Esophagus muscularis mucosa (tissue), 4 donors: ENCODE measurements at regions not wholly inside any gene's neighbourhood (a gene's known extent, or its start where the extent isn't known, plus 50 kb on each side); places are given as distances from the start of the nearest gene placed in this dataset.
A peak's percentile ranks its signal among the peaks of the same experiment; 100 is the strongest.

ENCODE experiments used
- DNase-seq: peaks from one replicate; pipeline ENCODE4 v3.0.0-alpha.2; 2017; ENCODE audit errors: extremely low spot score
- H3K27ac ChIP-seq, 4 donors: fragments of 200-600 bp; sonication (generic); replicated peaks in 1 of 4; 1 replicate in 3 of 4; 2 replicates in 1 of 4; pipeline ENCODE4 v1.5.1; 2016 to 2019; ENCODE audit warnings: mild to moderate bottlenecking in 1 of 4
- H3K27me3 ChIP-seq, 4 donors: fragments of 200-600 bp; sonication (generic); one replicate each; pipeline versions ENCODE4 v1.5.1 to v1.6.0; 2016 to 2019
- H3K36me3 ChIP-seq, 4 donors: fragments of 200-600 bp; sonication (generic); one replicate each; pipeline ENCODE4 v1.5.1; 2016 to 2019
- H3K4me1 ChIP-seq, 4 donors: fragments of 200-600 bp; sonication (generic); one replicate each; pipeline ENCODE4 v1.5.1; 2016 to 2019
- H3K4me3 ChIP-seq, 4 donors: fragments of 200-600 bp; sonication (generic); 1 replicate in 2 of 4; 2 replicates in 2 of 4; pipeline ENCODE4 v1.5.1; 2016 to 2019; ENCODE audit warnings: mild to moderate bottlenecking in 4 of 4, moderate library complexity in 1 of 4
- H3K9me3 ChIP-seq, 4 donors: fragments of 200-600 bp; sonication (generic); 1 replicate in 3 of 4; 2 replicates in 1 of 4; pipeline ENCODE4 v1.5.1; 2016 to 2019
- EP300 ChIP-seq: sonication (generic); formaldehyde crosslinking; IDR thresholded peaks from one replicate; pipeline ENCODE4 v1.6.1; 2017; ENCODE audit warnings: antibody characterized with exemption
- POLR2A ChIP-seq: fragments of 450-650 bp; IDR thresholded peaks from one replicate; pipeline ENCODE4 v1.6.1; 2017; ENCODE audit warnings: antibody characterized with exemption, moderate library complexity, mild to moderate bottlenecking, low read depth
- POLR2AphosphoS5 ChIP-seq, 2 donors: sonication (generic); formaldehyde crosslinking; IDR thresholded peaks; one replicate each; pipeline ENCODE4 v1.6.1; 2017; ENCODE audit warnings: antibody characterized with exemption in 2 of 2
- WGBS: methylation state at CpG from one replicate; pipeline ENCODE4 v1.1.5; 2018; 5-methylcytosine and 5-hydroxymethylcytosine counted together
- intact Hi-C: fragments of 100-400 bp; cut with DNase I; formaldehyde crosslinking; loops from one replicate; pipeline ENCODE4 v1.15.1; 2023
- TF ChIP-seq, protein P1 (sequence below), 3 experiments: fragments of 200-600 bp in 2 of 3; fragments of 450-650 bp in 1 of 3; sonication (generic) in 2 of 3; IDR thresholded peaks; one replicate each; pipeline ENCODE4 v1.5.1; 2017 to 2019; ENCODE audit warnings: antibody characterized with exemption in 3 of 3, mild to moderate bottlenecking in 2 of 3, moderate library complexity in 1 of 3

DNA sequence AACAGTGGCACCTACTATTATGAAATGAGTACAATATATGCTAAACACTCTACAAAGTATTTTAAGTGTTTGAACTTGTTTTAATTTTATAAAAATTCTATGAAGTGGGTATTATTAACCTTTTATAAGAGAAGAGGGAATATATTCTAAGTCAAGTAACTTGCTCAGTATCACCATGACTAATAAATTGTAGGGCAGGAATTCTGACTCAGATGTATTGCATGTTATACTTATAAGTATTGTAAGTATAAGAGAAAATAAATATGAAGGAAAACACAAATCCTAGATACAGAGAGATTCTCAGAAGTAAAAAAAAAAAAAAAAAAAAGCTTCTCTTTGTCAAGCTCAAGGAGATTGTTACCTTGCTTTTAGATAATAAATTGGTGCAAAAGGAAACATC lies 893.2 kb downstream of the SLC16A7 start:
- Histone ChIP-seq H3K36me3 (no peaks in the 10 kb centered on the region), H3K27me3 (no peaks in the 10 kb centered on the region), H3K4me3 (no peak overlapping the region), H3K9me3 (no peaks in the 10 kb centered on the region), H3K27ac (no peak overlapping the region), H3K4me1 (no peaks in the 10 kb centered on the region)
- no peak for TF ChIP-seq POLR2A
- TF ChIP-seq EP300: no peak
- no peak for TF ChIP-seq POLR2AphosphoS5 (IDR thresholded peaks at IDR 0.05)
- TF ChIP-seq, protein P1, sequence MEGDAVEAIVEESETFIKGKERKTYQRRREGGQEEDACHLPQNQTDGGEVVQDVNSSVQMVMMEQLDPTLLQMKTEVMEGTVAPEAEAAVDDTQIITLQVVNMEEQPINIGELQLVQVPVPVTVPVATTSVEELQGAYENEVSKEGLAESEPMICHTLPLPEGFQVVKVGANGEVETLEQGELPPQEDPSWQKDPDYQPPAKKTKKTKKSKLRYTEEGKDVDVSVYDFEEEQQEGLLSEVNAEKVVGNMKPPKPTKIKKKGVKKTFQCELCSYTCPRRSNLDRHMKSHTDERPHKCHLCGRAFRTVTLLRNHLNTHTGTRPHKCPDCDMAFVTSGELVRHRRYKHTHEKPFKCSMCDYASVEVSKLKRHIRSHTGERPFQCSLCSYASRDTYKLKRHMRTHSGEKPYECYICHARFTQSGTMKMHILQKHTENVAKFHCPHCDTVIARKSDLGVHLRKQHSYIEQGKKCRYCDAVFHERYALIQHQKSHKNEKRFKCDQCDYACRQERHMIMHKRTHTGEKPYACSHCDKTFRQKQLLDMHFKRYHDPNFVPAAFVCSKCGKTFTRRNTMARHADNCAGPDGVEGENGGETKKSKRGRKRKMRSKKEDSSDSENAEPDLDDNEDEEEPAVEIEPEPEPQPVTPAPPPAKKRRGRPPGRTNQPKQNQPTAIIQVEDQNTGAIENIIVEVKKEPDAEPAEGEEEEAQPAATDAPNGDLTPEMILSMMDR (IDR thresholded peaks at IDR 0.05): no peak
- no peak for DNase-seq
- intact Hi-C loops: no loop called here

DNA sequence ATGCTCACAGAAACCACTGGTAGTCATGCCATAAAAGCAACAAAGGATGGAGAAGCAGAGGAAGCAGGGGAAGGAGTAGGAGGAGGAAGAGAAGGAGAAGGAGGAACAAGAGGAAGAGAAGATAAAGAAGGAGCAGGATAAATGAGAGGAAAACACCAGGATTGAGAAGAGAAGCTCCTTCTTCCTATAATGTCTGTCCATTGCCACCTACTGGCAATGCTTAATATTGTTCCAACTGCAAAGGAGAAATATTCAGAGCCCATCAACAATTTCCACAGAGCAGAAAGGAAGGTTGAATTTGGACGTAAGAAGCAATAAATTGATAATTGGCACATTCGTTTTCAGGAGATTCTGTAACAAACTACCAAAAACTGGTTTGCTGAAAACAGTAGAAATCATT lies 898.4 kb downstream of the SLC16A7 start:
- WGBS: 32% methylated on average over 2 of the region's 2 CpGs
- intact Hi-C loops: no loop called here
- no peaks in the 10 kb centered on the region for H3K27me3 ChIP-seq
- no peak for DNase-seq
- TF ChIP-seq EP300: no peak
- TF ChIP-seq, protein P1 (IDR thresholded peaks at IDR 0.05): peak; percentile 18 to 49 (median 42)
- H3K9me3 ChIP-seq: no peaks in the 10 kb centered on the region
- no peak overlapping the region for H3K27ac ChIP-seq
- no peaks in the 10 kb centered on the region for H3K4me1 ChIP-seq
- no peaks in the 10 kb centered on the region for H3K36me3 ChIP-seq
- no peak overlapping the region for H3K4me3 ChIP-seq

DNA sequence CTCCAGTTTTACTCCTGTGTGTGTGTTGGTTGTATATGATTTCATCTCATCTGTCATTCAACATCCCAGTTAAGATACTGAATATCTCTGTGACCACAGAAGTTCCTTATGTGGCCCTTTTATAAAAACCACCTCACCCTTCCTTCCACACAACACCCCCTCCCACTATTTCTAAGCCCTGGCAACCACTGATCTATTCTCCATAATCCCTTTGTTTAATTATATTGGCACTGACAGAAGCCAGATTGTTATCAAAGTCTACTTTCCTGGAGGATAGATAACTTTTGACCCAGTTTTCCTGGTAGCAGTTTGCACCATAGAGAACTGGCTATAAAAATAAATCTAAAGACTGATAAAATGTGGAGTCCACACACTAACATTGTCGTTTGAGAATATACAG lies 902.8 kb downstream of the SLC16A7 start:
- no peak for TF ChIP-seq POLR2AphosphoS5 (IDR thresholded peaks at IDR 0.05)
- no peak for TF ChIP-seq EP300
- TF ChIP-seq, protein P1 (IDR thresholded peaks at IDR 0.05): no peak
- TF ChIP-seq POLR2A: no peak
- H3K36me3 ChIP-seq: no peaks in the 10 kb centered on the region
- intact Hi-C loops: no loop called here
- no peak for DNase-seq
- WGBS: 33% methylated on average over 1 of the region's 1 CpG
- no peaks in the 10 kb centered on the region for H3K27me3 ChIP-seq
- no peak overlapping the region for H3K27ac ChIP-seq
- H3K4me3 ChIP-seq: no peak overlapping the region
- no peaks in the 10 kb centered on the region for H3K9me3 ChIP-seq
- no peaks in the 10 kb centered on the region for H3K4me1 ChIP-seq

DNA sequence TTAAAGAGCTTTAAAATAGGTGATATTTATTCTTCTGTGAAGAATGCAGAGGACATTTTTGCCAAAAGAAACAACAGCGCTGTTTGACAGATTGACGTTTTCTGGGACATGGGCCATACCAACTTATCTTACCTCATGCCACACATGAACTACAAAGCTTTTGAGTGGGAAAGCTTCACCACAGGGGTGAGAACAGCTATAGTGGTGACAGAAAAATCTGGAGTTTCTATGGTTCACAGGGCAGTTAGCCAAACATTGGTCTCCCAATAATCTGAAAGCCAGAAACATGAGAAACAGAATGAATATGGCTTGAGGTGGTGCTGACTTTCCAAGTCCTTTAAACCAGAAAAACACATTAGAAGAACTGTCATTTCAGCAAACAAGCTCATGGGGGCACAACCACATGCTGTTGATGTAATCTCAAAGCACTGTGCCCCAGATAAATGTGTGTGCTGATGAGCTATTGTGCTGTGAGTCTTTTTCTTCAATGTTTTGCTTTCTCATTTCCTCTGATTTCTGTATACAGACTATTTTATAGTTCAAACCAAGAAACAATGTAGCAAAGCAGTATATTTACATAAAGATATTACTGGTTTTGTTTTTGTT lies 905.4 kb downstream of the SLC16A7 start:
- no peak for DNase-seq
- H3K4me1 ChIP-seq: no peaks in the 10 kb centered on the region
- TF ChIP-seq EP300: no peak
- TF ChIP-seq, protein P1 (IDR thresholded peaks at IDR 0.05): no peak
- no peak for TF ChIP-seq POLR2A
- no peak for TF ChIP-seq POLR2AphosphoS5 (IDR thresholded peaks at IDR 0.05)
- H3K36me3 ChIP-seq: no peaks in the 10 kb centered on the region
- WGBS: 79% methylated on average over 2 of the region's 2 CpGs
- no peak overlapping the region for H3K4me3 ChIP-seq
- H3K27me3 ChIP-seq: no peaks in the 10 kb centered on the region
- no peak overlapping the region for H3K27ac ChIP-seq
- no peaks in the 10 kb centered on the region for H3K9me3 ChIP-seq
- intact Hi-C loops: no loop called here

DNA sequence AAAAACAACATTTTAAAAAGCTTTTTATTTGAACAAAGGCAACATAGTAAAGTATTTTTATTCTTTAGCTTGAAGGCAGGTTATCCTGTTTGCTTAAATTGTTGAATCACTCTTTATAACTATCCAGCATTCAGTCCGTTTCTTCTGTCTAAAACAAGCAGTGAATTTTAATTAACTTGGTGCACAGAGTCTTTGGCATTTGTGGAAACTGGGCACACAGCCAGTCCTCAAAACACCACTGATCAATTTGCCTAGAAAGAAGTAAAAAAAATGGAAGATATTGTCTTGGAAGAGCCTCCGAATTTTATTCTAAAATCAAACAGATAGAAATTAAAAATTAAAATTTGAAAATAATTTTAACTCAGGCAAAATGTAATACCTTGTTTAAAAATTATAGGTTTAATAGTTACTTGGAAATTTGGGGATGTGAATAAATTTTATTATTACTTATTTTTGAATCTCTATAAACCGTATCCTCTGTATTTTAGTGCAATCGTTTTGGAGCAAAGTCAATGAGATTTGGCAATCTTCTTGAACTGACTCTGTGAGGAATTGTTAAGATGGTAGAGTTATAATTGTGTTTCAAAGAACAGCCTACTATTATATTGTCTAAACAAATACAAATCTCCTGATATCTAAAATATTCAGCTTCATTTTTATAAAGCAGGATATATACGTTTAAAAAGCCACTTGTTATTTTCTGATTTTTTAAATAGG lies 927.0 kb downstream of the SLC16A7 start:
- no peak for DNase-seq
- Histone ChIP-seq H3K27ac (no peak overlapping the region), H3K4me1 (no peaks in the 10 kb centered on the region), H3K9me3 (peaks cover 0 to 5% (median 2%) of the 10 kb centered on the region in 4 donors), H3K27me3 (no peaks in the 10 kb centered on the region), H3K4me3 (no peak overlapping the region), H3K36me3 (no peaks in the 10 kb centered on the region)
- TF ChIP-seq POLR2AphosphoS5 (IDR thresholded peaks at IDR 0.05): no peak
- TF ChIP-seq EP300: no peak
- TF ChIP-seq, protein P1 (IDR thresholded peaks at IDR 0.05): no peak
- TF ChIP-seq POLR2A: no peak
- intact Hi-C loops: no loop called here
- 72% methylated on average over 5 of the region's 5 CpGs for WGBS
